GM23338 (cell line): ENCODE measurements at regions not wholly inside any gene's neighbourhood (a gene's known extent, or its start where the extent isn't known, plus 50 kb on each side); places are given as distances from the start of the nearest gene placed in this dataset.

ENCODE experiments used
- ATAC-seq: fragments of 200-7000 bp; cut with Tn5 transposase; 3 replicates; pipeline ENCODE4 v1.9.1; 2020
- DNase-seq: peaks from one replicate; pipeline ENCODE4 v3.0.0-alpha.2; 2015; ENCODE audit warnings: low spot score
- H2AFZ ChIP-seq: fragments of 200-600 bp; sonication (generic); 2 replicates; pipeline ENCODE4 v1.8.0; 2016; ENCODE audit warnings: antibody characterized with exemption, mild to moderate bottlenecking, moderate library complexity
- H3F3A ChIP-seq: fragments of 200-600 bp; sonication (generic); replicated peaks from 2 replicates; pipeline ENCODE4 v1.8.0; 2017; ENCODE audit warnings: antibody characterized with exemption, mixed run types, low read depth
- H3K27ac ChIP-seq: fragments of 200-600 bp; sonication (generic); 2 replicates; pipeline ENCODE4 v1.6.1; 2016; ENCODE audit warnings: low read depth
- H3K27me3 ChIP-seq: fragments of 200-600 bp; sonication (generic); 2 replicates; pipeline ENCODE4 v1.8.0; 2016; ENCODE audit warnings: mild to moderate bottlenecking, mixed run types, moderate library complexity; ENCODE audit not compliant: insufficient read depth
- H3K36me3 ChIP-seq: fragments of 200-600 bp; sonication (generic); 2 replicates; pipeline ENCODE4 v1.8.0; 2016; ENCODE audit warnings: mild to moderate bottlenecking; ENCODE audit not compliant: insufficient read depth
- H3K4me1 ChIP-seq: fragments of 200-600 bp; sonication (generic); 2 replicates; pipeline ENCODE4 v1.8.0; 2016; ENCODE audit warnings: mild to moderate bottlenecking, moderate library complexity; ENCODE audit not compliant: insufficient read depth
- H3K4me2 ChIP-seq: fragments of 200-600 bp; sonication (generic); 2 replicates; pipeline ENCODE4 v1.7.1; 2017; ENCODE audit warnings: mixed run types
- H3K4me3 ChIP-seq: fragments of 200-600 bp; sonication (generic); 2 replicates; pipeline ENCODE4 v1.6.1; 2016; ENCODE audit warnings: mixed run types
- H3K79me2 ChIP-seq: fragments of 200-600 bp; sonication (generic); replicated peaks from 2 replicates; pipeline ENCODE4 v1.8.0; 2017; ENCODE audit warnings: mild to moderate bottlenecking; ENCODE audit not compliant: insufficient read depth
- H3K9me2 ChIP-seq: fragments of 200-600 bp; sonication (generic); 2 replicates; pipeline ENCODE4 v1.8.0; 2017; ENCODE audit not compliant: insufficient read depth
- H4K20me1 ChIP-seq: fragments of 200-600 bp; sonication (generic); replicated peaks from 2 replicates; pipeline ENCODE4 v1.8.0; 2017; ENCODE audit warnings: mild to moderate bottlenecking; ENCODE audit not compliant: insufficient read depth
- H3K27ac Mint-ChIP-seq: 2 replicates; pipeline ENCODE4 v1.8.0; 2020; ENCODE audit warnings: inconsistent platforms, mild to moderate bottlenecking, moderate library complexity, mixed read lengths
- H3K27me3 Mint-ChIP-seq: 3 replicates; pipeline ENCODE4 v1.8.0; 2022; ENCODE audit warnings: low read depth, mild to moderate bottlenecking, moderate library complexity, mixed read lengths, inconsistent platforms; ENCODE audit not compliant: insufficient read depth, poor library complexity
- H3K36me3 Mint-ChIP-seq: 3 replicates; pipeline ENCODE4 v1.8.0; 2021; ENCODE audit warnings: low read depth, mild to moderate bottlenecking, inconsistent platforms, moderate library complexity, mixed read lengths
- H3K4me1 Mint-ChIP-seq: 3 replicates; pipeline ENCODE4 v1.8.0; 2020; ENCODE audit warnings: mild to moderate bottlenecking, inconsistent platforms, mixed read lengths
- H3K4me3 Mint-ChIP-seq: 3 replicates; pipeline ENCODE4 v1.8.0; 2021; ENCODE audit warnings: moderate library complexity, mild to moderate bottlenecking, inconsistent platforms, mixed read lengths
- H3K9me3 Mint-ChIP-seq: 3 replicates; pipeline ENCODE4 v1.8.0; 2020; ENCODE audit warnings: moderate library complexity, mild to moderate bottlenecking, inconsistent platforms, mixed read lengths
- CREB1 ChIP-seq: fragments of 250-450 bp; sonication (Bioruptor Pico); IDR thresholded peaks from 2 replicates; pipeline ENCODE4 v1.5.0; 2020; ENCODE audit warnings: low read depth, mild to moderate bottlenecking, moderate library complexity
- EZH2 ChIP-seq: fragments of 200-600 bp; sonication (generic); IDR thresholded peaks from one replicate; pipeline ENCODE4 v1.8.0; 2017; ENCODE audit warnings: antibody characterized with exemption, mild to moderate bottlenecking, low read depth; ENCODE audit not compliant: unreplicated experiment
- EZH2phosphoT487 ChIP-seq: fragments of 200-600 bp; sonication (generic); IDR thresholded peaks from one replicate; pipeline ENCODE4 v1.8.1; 2018; ENCODE audit warnings: antibody characterized with exemption; ENCODE audit not compliant: unreplicated experiment
- JUNB ChIP-seq: IDR thresholded peaks from one replicate; pipeline ENCODE4 v1.6.1; 2016; ENCODE audit warnings: antibody characterized with exemption; ENCODE audit not compliant: unreplicated experiment
- NANOG ChIP-seq: IDR thresholded peaks from 2 replicates; pipeline ENCODE4 v1.6.1; 2016; ENCODE audit warnings: antibody characterized with exemption, borderline replicate concordance
- POLR2AphosphoS5 ChIP-seq: IDR thresholded peaks from 2 replicates; pipeline ENCODE4 v1.6.1; 2016; ENCODE audit warnings: antibody characterized with exemption, low read depth
- STAT1 ChIP-seq: IDR thresholded peaks from one replicate; pipeline ENCODE4 v1.6.1; 2016; ENCODE audit warnings: antibody characterized with exemption; ENCODE audit not compliant: unreplicated experiment
- ZNF114 ChIP-seq: fragments of 250-450 bp; sonication (Bioruptor Pico); IDR thresholded peaks from 2 replicates; pipeline ENCODE4 v1.5.0; 2020; ENCODE audit warnings: mild to moderate bottlenecking, moderate library complexity
- ZNF331 ChIP-seq: fragments of 250-450 bp; sonication (Bioruptor Pico); IDR thresholded peaks from 2 replicates; pipeline ENCODE4 v1.5.0; 2020; ENCODE audit warnings: low read depth, mild to moderate bottlenecking, moderate library complexity
- TF ChIP-seq, protein P1 (sequence below): IDR thresholded peaks from one replicate; pipeline ENCODE4 v1.6.1; 2018; ENCODE audit warnings: antibody characterized with exemption; ENCODE audit not compliant: unreplicated experiment
- TF ChIP-seq, protein P2 (sequence below), 2 experiments: fragments of 200-600 bp in 1 of 2; sonication (generic) in 1 of 2; conservative IDR thresholded peaks; 2 replicates each; pipeline versions ENCODE4 v1.5.1 to v1.6.1; 2016 to 2017; ENCODE audit warnings: antibody characterized with exemption in 2 of 2, low read depth in 2 of 2, mild to moderate bottlenecking in 2 of 2, moderate library complexity in 1 of 2
- TF ChIP-seq, protein P3 (sequence below): IDR thresholded peaks from 2 replicates; pipeline ENCODE4 v1.6.1; 2016; ENCODE audit warnings: antibody characterized with exemption
- TF ChIP-seq, protein P4 (sequence below): fragments of 250-450 bp; sonication (Bioruptor Pico); IDR thresholded peaks from 2 replicates; pipeline ENCODE4 v1.5.0; 2020; ENCODE audit warnings: mild to moderate bottlenecking, moderate library complexity

DNA sequence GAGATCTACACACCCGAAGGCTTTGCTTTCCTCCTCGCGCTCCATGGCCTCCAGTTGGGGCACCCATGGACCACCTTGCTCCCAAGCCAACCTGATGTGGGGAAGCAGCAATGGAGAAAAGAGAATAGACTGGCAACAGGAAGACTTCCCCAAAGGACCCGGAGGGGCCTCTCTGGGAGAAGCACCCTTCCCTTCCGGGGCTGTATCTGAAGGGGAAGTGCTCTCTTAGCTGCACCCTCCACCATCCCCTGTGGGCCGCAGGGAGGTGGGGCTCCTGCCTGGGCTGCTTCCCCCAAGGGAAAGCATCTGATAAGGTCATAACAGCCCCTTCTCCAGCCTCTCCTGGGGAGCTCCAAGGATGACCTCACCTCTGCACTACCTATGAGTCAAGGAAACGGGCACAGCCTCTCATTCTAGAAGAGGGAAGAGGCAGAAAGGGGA lies 100.2 kb downstream of the RIPK4 start:
- no peak overlapping the region for H3K4me2 ChIP-seq
- no peak overlapping the region for H3K27ac Mint-ChIP-seq
- H3F3A ChIP-seq: no peaks in the 10 kb centered on the region
- H3K9me2 ChIP-seq: no peaks in the 10 kb centered on the region
- no peak for TF ChIP-seq EZH2phosphoT487
- TF ChIP-seq ZNF331 (CRISPR knock-in tag): no peak
- TF ChIP-seq STAT1: no peak
- TF ChIP-seq, protein P1, sequence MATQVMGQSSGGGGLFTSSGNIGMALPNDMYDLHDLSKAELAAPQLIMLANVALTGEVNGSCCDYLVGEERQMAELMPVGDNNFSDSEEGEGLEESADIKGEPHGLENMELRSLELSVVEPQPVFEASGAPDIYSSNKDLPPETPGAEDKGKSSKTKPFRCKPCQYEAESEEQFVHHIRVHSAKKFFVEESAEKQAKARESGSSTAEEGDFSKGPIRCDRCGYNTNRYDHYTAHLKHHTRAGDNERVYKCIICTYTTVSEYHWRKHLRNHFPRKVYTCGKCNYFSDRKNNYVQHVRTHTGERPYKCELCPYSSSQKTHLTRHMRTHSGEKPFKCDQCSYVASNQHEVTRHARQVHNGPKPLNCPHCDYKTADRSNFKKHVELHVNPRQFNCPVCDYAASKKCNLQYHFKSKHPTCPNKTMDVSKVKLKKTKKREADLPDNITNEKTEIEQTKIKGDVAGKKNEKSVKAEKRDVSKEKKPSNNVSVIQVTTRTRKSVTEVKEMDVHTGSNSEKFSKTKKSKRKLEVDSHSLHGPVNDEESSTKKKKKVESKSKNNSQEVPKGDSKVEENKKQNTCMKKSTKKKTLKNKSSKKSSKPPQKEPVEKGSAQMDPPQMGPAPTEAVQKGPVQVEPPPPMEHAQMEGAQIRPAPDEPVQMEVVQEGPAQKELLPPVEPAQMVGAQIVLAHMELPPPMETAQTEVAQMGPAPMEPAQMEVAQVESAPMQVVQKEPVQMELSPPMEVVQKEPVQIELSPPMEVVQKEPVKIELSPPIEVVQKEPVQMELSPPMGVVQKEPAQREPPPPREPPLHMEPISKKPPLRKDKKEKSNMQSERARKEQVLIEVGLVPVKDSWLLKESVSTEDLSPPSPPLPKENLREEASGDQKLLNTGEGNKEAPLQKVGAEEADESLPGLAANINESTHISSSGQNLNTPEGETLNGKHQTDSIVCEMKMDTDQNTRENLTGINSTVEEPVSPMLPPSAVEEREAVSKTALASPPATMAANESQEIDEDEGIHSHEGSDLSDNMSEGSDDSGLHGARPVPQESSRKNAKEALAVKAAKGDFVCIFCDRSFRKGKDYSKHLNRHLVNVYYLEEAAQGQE: no peak
- TF ChIP-seq, protein P2, sequence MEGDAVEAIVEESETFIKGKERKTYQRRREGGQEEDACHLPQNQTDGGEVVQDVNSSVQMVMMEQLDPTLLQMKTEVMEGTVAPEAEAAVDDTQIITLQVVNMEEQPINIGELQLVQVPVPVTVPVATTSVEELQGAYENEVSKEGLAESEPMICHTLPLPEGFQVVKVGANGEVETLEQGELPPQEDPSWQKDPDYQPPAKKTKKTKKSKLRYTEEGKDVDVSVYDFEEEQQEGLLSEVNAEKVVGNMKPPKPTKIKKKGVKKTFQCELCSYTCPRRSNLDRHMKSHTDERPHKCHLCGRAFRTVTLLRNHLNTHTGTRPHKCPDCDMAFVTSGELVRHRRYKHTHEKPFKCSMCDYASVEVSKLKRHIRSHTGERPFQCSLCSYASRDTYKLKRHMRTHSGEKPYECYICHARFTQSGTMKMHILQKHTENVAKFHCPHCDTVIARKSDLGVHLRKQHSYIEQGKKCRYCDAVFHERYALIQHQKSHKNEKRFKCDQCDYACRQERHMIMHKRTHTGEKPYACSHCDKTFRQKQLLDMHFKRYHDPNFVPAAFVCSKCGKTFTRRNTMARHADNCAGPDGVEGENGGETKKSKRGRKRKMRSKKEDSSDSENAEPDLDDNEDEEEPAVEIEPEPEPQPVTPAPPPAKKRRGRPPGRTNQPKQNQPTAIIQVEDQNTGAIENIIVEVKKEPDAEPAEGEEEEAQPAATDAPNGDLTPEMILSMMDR (conservative IDR thresholded peaks at IDR 0.05; ENCODE audit: low read depth in 2 of 2): no peak
- TF ChIP-seq CREB1 (CRISPR knock-in tag): no peak
- TF ChIP-seq ZNF114 (CRISPR knock-in tag): no peak
- TF ChIP-seq POLR2AphosphoS5: no peak
- no peak for TF ChIP-seq NANOG
- no peak for TF ChIP-seq EZH2
- TF ChIP-seq, protein P3, sequence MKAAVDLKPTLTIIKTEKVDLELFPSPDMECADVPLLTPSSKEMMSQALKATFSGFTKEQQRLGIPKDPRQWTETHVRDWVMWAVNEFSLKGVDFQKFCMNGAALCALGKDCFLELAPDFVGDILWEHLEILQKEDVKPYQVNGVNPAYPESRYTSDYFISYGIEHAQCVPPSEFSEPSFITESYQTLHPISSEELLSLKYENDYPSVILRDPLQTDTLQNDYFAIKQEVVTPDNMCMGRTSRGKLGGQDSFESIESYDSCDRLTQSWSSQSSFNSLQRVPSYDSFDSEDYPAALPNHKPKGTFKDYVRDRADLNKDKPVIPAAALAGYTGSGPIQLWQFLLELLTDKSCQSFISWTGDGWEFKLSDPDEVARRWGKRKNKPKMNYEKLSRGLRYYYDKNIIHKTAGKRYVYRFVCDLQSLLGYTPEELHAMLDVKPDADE: no peak
- TF ChIP-seq JUNB: no peak
- TF ChIP-seq, protein P4, sequence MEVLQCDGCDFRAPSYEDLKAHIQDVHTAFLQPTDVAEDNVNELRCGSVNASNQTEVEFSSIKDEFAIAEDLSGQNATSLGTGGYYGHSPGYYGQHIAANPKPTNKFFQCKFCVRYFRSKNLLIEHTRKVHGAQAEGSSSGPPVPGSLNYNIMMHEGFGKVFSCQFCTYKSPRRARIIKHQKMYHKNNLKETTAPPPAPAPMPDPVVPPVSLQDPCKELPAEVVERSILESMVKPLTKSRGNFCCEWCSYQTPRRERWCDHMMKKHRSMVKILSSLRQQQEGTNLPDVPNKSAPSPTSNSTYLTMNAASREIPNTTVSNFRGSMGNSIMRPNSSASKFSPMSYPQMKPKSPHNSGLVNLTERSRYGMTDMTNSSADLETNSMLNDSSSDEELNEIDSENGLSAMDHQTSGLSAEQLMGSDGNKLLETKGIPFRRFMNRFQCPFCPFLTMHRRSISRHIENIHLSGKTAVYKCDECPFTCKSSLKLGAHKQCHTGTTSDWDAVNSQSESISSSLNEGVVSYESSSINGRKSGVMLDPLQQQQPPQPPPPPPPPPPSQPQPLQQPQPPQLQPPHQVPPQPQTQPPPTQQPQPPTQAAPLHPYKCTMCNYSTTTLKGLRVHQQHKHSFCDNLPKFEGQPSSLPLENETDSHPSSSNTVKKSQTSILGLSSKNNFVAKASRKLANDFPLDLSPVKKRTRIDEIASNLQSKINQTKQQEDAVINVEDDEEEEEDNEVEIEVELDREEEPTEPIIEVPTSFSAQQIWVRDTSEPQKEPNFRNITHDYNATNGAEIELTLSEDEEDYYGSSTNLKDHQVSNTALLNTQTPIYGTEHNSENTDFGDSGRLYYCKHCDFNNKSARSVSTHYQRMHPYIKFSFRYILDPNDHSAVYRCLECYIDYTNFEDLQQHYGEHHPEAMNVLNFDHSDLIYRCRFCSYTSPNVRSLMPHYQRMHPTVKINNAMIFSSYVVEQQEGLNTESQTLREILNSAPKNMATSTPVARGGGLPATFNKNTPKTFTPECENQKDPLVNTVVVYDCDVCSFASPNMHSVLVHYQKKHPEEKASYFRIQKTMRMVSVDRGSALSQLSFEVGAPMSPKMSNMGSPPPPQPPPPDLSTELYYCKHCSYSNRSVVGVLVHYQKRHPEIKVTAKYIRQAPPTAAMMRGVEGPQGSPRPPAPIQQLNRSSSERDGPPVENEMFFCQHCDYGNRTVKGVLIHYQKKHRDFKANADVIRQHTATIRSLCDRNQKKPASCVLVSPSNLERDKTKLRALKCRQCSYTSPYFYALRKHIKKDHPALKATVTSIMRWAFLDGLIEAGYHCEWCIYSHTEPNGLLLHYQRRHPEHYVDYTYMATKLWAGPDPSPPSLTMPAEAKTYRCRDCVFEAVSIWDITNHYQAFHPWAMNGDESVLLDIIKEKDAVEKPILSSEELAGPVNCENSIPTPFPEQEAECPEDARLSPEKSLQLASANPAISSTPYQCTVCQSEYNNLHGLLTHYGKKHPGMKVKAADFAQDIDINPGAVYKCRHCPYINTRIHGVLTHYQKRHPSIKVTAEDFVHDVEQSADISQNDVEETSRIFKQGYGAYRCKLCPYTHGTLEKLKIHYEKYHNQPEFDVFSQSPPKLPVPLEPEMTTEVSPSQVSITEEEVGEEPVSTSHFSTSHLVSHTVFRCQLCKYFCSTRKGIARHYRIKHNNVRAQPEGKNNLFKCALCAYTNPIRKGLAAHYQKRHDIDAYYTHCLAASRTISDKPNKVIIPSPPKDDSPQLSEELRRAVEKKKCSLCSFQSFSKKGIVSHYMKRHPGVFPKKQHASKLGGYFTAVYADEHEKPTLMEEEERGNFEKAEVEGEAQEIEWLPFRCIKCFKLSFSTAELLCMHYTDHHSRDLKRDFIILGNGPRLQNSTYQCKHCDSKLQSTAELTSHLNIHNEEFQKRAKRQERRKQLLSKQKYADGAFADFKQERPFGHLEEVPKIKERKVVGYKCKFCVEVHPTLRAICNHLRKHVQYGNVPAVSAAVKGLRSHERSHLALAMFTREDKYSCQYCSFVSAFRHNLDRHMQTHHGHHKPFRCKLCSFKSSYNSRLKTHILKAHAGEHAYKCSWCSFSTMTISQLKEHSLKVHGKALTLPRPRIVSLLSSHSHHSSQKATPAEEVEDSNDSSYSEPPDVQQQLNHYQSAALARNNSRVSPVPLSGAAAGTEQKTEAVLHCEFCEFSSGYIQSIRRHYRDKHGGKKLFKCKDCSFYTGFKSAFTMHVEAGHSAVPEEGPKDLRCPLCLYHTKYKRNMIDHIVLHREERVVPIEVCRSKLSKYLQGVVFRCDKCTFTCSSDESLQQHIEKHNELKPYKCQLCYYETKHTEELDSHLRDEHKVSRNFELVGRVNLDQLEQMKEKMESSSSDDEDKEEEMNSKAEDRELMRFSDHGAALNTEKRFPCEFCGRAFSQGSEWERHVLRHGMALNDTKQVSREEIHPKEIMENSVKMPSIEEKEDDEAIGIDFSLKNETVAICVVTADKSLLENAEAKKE (CRISPR knock-in tag): no peak
- no peaks in the 10 kb centered on the region for H4K20me1 ChIP-seq
- DNase-seq: no peak
- H3K4me1 ChIP-seq: no peaks in the 10 kb centered on the region
- no peak overlapping the region for H2AFZ ChIP-seq
- H3K27ac ChIP-seq: no peak overlapping the region
- no peak overlapping the region for H3K4me3 Mint-ChIP-seq
- H3K36me3 Mint-ChIP-seq: no peaks in the 10 kb centered on the region
- no peak overlapping the region for H3K4me3 ChIP-seq
- 0 out of 3 replicates have a peak, but pooled peaks cover 4% of the 10 kb centered on the region for H3K4me1 Mint-ChIP-seq
- peaks cover 11% of the 10 kb centered on the region for H3K27me3 Mint-ChIP-seq
- no peak for ATAC-seq
- no peaks in the 10 kb centered on the region for H3K27me3 ChIP-seq
- H3K79me2 ChIP-seq: no peaks in the 10 kb centered on the region
- H3K9me3 Mint-ChIP-seq: no peaks in the 10 kb centered on the region
- no peaks in the 10 kb centered on the region for H3K36me3 ChIP-seq
